WTC11 (cell line): ENCODE measurements at regions not wholly inside any gene's neighbourhood (a gene's known extent, or its start where the extent isn't known, plus 50 kb on each side); places are given as distances from the start of the nearest gene placed in this dataset.

Experiments
- ESRRA ChIP-seq: sonication (generic); formaldehyde crosslinking; IDR thresholded peaks from 2 replicates; pipeline ENCODE4 v1.8.1; 2022; ENCODE audit warnings: mild to moderate bottlenecking, missing genetic modification reagents, borderline replicate concordance
- GABPB1 ChIP-seq: sonication (generic); formaldehyde crosslinking; IDR thresholded peaks from 2 replicates; pipeline ENCODE4 v1.8.1; 2023; ENCODE audit warnings: mild to moderate bottlenecking, missing genetic modification reagents
- MXD4 ChIP-seq: fragments of 250-450 bp; sonication (Bioruptor Pico); IDR thresholded peaks from 2 replicates; pipeline ENCODE4 v1.8.0; 2021; ENCODE audit warnings: mild to moderate bottlenecking, moderate library complexity, borderline replicate concordance
- ZNF121 ChIP-seq: sonication (generic); formaldehyde crosslinking; IDR thresholded peaks from 2 replicates; pipeline ENCODE4 v1.8.0; 2023; ENCODE audit warnings: missing genetic modification reagents
- TF ChIP-seq, protein P1 (sequence below): fragments of 200-600 bp; IDR thresholded peaks from 2 replicates; pipeline ENCODE4 v1.8.0; 2022; ENCODE audit warnings: antibody characterized with exemption
- TF ChIP-seq, protein P2 (sequence below): sonication (generic); formaldehyde crosslinking; IDR thresholded peaks from 2 replicates; pipeline ENCODE4 v1.8.1; 2023; ENCODE audit warnings: mild to moderate bottlenecking, missing genetic modification reagents
- TF ChIP-seq, protein P3 (sequence below): sonication (generic); formaldehyde crosslinking; IDR thresholded peaks from 2 replicates; pipeline ENCODE4 v1.8.0; 2022; ENCODE audit warnings: mild to moderate bottlenecking, missing genetic modification reagents
- TF ChIP-seq, protein P4 (sequence below): sonication (generic); formaldehyde crosslinking; IDR thresholded peaks from 2 replicates; pipeline ENCODE4 v1.8.1; 2022; ENCODE audit warnings: low read depth, missing genetic modification reagents, borderline replicate concordance
- TF ChIP-seq, protein P5 (sequence below): sonication (generic); formaldehyde crosslinking; IDR thresholded peaks from 2 replicates; pipeline ENCODE4 v1.8.1; 2022; ENCODE audit warnings: mild to moderate bottlenecking, moderate library complexity, missing genetic modification reagents

DNA sequence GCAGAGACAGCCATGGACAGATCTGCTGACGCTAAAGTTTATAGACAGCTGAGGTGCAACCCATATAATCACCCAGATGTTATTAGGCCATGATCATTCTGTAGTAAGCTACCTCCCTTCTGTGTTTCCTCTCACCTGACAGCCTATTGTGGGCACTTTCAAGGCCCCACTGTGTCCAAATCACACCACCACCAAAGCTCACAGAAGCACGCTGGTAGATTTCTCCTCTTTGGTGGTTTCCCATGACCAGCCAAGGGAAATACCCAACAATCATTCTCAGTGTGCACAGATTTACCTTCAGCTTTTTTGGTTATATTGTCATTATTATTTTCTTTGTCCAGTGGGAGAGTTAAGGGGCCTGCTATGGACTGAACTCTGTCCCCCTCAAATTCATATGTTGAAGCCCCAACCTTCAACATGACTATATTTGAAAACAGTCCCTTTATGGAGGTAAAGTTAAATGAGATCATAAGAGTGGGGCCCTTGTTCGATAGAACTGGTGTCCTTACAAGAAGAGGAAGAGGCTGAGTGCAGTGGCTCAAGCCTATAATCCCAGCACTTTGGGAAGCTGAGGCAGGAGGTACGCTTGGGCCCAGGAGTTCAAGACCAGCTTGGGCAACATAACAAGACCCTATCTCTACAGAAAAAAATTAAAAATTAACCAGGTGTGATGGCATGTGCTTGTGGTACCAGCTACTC, 74.0 kb upstream of the MSH6 start:
- TF ChIP-seq, protein P1, sequence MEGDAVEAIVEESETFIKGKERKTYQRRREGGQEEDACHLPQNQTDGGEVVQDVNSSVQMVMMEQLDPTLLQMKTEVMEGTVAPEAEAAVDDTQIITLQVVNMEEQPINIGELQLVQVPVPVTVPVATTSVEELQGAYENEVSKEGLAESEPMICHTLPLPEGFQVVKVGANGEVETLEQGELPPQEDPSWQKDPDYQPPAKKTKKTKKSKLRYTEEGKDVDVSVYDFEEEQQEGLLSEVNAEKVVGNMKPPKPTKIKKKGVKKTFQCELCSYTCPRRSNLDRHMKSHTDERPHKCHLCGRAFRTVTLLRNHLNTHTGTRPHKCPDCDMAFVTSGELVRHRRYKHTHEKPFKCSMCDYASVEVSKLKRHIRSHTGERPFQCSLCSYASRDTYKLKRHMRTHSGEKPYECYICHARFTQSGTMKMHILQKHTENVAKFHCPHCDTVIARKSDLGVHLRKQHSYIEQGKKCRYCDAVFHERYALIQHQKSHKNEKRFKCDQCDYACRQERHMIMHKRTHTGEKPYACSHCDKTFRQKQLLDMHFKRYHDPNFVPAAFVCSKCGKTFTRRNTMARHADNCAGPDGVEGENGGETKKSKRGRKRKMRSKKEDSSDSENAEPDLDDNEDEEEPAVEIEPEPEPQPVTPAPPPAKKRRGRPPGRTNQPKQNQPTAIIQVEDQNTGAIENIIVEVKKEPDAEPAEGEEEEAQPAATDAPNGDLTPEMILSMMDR = no peak
- no peak for TF ChIP-seq MXD4 (CRISPR knock-in tag)
- TF ChIP-seq, protein P2, sequence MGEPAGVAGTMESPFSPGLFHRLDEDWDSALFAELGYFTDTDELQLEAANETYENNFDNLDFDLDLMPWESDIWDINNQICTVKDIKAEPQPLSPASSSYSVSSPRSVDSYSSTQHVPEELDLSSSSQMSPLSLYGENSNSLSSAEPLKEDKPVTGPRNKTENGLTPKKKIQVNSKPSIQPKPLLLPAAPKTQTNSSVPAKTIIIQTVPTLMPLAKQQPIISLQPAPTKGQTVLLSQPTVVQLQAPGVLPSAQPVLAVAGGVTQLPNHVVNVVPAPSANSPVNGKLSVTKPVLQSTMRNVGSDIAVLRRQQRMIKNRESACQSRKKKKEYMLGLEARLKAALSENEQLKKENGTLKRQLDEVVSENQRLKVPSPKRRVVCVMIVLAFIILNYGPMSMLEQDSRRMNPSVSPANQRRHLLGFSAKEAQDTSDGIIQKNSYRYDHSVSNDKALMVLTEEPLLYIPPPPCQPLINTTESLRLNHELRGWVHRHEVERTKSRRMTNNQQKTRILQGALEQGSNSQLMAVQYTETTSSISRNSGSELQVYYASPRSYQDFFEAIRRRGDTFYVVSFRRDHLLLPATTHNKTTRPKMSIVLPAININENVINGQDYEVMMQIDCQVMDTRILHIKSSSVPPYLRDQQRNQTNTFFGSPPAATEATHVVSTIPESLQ (CRISPR knock-in tag) = no peak
- TF ChIP-seq, protein P3, sequence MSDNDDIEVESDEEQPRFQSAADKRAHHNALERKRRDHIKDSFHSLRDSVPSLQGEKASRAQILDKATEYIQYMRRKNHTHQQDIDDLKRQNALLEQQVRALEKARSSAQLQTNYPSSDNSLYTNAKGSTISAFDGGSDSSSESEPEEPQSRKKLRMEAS (CRISPR knock-in tag) = no peak
- TF ChIP-seq, protein P4, sequence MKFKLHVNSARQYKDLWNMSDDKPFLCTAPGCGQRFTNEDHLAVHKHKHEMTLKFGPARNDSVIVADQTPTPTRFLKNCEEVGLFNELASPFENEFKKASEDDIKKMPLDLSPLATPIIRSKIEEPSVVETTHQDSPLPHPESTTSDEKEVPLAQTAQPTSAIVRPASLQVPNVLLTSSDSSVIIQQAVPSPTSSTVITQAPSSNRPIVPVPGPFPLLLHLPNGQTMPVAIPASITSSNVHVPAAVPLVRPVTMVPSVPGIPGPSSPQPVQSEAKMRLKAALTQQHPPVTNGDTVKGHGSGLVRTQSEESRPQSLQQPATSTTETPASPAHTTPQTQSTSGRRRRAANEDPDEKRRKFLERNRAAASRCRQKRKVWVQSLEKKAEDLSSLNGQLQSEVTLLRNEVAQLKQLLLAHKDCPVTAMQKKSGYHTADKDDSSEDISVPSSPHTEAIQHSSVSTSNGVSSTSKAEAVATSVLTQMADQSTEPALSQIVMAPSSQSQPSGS = no peak
- TF ChIP-seq ZNF121 (CRISPR knock-in tag) = no peak
- no peak for TF ChIP-seq GABPB1
- TF ChIP-seq, protein P5, sequence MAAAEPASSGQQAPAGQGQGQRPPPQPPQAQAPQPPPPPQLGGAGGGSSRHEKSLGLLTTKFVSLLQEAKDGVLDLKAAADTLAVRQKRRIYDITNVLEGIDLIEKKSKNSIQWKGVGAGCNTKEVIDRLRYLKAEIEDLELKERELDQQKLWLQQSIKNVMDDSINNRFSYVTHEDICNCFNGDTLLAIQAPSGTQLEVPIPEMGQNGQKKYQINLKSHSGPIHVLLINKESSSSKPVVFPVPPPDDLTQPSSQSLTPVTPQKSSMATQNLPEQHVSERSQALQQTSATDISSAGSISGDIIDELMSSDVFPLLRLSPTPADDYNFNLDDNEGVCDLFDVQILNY (CRISPR knock-in tag) = no peak
- TF ChIP-seq ESRRA (CRISPR knock-in tag) = no peak
